Left lobe of liver (tissue), 2 donors: ENCODE measurements at regions not wholly inside any gene's neighbourhood (a gene's known extent, or its start where the extent isn't known, plus 50 kb on each side); places are given as distances from the start of the nearest gene placed in this dataset.
A peak's percentile ranks its signal among the peaks of the same experiment; 100 is the strongest.
"Not testable (repeated sequence)": the region's sequence is repeated elsewhere in the genome, so short reads cannot be mapped to it uniquely, and the experiment has no call there.

Experiments
- ATAC-seq: fragments of 200-7000 bp; cut with Tn5 transposase; one replicate; pipeline ENCODE4 v1.9.1; 2020; ENCODE audit warnings: mild to moderate bottlenecking, moderate library complexity
- DNase-seq: peaks from one replicate; pipeline ENCODE4 v3.0.0-alpha.2; 2020; ENCODE audit warnings: low spot score
- donor health status: DM: no; HTN: no; CAD: no; lungs with moderate emphysema.
- donor health status: DM: no; HTN: yes; CAD: no.

DNA sequence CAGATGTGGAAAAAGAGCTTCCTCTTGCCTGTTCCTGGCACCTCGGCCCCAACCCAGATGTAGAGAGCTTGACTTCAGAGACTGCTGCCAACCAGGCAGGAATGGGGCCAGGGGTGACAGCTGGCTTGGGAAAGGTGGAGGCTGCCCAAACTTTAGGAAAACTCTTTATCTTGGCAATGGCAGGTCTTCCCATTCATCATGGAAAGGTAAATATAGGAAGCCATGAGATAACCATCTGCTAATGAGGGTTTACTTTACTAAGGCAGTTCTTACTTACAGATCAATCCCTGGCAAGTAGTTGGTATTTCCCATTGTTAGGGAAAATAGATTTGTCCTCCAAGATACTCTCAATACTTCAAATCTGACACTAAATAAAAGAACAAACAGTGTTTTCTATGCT is 143.1 kb upstream of the NUDT4 start:
- peak; percentile 72 for ATAC-seq

DNA sequence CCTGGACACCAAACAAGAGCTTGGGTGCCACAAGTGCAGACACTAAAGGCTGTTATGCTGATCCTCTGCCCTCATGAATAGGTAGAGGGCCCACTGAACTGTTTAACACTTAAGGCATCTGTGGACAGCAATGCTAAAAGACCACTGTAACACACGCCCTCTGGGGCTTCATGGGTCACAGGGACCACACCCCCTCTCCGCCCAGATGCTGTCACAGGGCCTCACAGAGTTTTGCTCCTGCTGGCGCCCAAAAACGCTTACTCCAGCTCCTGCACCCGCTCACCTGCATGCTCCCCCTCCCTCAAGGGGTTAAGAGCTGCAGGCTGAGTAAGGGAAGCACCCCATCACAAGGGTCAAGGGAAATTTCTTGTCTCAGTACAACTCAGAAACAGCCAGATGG is 141.8 kb upstream of the NUDT4 start:
- DNase-seq: no peak
- no peak for ATAC-seq

More for the DNA sequence above, 143.1 kb upstream of the NUDT4 start:
- DNase-seq: peak; percentile 92

DNA sequence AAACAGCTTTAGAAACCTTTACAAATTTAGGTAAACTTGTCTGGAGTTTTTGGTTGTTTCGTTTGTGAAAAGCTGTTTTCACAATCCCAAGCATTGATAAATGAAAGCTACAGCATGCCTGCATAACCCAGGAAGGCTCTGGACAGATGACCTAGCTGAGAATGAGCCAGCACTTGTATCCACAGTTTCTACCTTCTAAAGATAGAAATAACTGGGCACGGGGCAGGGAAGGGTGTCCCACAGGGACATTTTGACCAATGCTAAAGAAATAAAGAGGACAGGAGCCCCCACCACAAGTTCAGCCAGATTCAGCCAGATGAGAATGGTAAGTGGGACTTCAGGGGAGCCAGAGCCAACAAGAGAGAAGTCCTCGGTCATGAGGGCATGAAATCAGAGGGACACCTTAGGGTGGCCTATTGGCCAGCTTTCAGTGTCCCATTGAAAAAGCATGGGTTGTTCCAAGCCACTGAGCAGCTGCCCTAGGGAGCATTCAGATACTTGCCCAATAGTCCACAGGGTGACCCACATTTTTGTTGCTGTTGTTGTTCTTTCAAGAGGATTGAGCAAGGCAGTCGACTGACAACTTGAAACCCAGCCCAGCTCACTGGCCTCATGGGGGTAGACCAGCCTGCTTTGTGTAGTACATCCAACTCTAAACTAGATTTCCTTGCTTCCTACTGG is 140.3 kb upstream of the NUDT4 start:
- DNase-seq (peak; percentile 93), ATAC-seq (peak; percentile 89)

DNA sequence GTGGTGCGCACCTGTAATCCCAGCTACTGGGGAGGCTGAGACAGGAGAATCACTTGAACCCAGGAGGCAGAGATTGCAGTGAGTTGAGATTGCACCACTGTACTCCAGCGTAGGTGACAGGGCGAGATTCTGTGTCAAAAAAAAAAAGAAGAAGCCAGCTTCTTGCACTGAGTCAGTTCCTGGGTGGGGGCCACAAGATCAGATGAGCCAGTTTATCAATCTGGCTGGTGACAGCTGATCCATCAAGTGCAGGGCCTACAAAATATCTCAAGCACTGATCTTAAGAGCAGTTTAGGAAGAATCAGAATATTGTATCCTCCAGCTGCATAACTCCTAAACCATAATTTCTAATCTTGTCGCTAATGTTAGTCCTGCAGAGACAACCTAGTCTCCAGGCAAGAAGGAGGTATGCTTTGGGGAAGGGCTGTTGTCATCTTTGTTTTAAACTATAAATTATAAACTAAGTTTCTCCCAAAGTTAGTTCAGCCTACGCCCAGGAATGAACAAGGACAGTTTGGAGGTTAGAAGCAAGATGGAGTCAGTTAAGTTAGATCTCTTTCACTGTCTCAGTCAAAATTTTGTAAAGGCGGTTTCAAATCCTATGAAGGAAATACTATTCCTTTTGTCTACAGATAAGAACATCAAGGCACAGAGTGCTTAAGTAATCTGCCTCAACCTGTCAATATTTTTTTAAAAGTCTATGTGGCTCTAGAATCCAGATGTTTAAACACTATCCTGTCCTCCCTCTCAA is 139.0 kb upstream of the NUDT4 start:
- DNase-seq, ATAC-seq: not testable (repeated sequence)

DNA sequence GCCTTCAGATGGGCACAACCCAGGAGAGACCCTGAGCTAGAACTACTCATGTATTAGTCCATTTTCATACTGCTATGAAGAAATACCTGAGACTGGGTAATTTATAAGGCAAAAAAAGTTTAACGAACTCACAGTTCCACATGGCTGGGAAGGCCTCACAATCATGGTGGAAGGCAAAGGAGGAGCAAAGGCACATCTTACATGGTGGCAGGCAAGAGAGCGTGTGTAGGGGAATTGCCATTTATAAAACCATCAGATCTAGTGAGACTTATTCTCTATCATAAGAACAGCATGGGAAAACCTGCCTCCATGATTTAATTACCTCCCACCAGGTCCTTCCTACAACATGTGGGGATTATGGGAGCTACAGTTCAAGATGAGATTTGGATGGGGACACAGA is 137.9 kb upstream of the NUDT4 start:
- ATAC-seq, DNase-seq: not testable (repeated sequence)

DNA sequence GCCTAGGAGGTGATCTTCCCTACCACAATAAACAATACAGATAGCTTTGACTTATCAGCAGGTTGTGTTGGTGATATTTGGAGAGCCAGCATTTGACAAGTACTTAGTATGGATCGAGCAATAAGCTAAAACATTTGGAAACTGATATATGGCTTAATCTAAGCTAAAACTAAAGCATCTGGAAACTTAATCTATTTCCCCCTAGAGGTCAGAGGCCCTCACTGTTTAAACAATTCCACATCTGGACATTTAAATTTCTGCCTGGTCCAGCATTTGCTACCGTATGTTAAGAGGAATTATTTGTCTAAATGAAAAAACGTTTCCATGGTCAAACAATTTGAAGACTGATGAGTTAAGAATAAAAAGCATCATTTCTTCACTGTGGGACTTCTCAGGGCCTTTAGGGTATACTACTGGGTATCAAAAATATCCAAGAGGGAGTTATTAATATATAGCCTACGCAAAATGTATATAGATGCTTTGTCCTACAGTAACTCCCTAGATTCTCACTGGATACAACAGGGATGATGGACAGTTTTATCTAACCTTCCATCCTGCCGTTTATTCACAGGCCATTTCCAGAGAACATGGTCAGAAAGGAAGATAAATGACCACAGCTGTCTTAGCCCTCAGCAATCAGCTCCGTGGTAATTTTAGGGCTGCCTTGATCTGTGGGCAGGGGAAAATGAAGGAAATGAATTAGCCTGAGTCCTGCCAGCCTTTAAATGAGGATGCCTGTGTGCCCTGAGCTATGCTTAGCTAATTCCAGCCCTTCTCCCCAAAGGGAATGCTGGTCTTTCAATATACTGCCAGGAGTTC is 135.4 kb upstream of the NUDT4 start:
- ATAC-seq: no peak
- no peak for DNase-seq

DNA sequence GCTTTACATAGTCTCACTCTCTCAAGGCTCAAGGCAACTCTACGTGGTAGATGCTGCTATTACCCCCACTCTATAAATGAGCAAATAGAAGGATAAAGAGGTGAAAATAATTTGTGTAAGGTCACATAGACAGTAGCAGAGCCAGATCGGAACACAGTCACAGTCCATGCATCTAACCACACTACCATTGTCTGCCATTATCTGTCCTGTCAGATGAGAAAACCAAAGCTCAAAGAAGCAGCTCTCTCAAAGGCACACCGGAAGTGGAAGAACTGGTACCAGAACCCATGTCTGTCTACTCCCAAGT is 134.4 kb upstream of the NUDT4 start:
- ATAC-seq: no peak

DNA sequence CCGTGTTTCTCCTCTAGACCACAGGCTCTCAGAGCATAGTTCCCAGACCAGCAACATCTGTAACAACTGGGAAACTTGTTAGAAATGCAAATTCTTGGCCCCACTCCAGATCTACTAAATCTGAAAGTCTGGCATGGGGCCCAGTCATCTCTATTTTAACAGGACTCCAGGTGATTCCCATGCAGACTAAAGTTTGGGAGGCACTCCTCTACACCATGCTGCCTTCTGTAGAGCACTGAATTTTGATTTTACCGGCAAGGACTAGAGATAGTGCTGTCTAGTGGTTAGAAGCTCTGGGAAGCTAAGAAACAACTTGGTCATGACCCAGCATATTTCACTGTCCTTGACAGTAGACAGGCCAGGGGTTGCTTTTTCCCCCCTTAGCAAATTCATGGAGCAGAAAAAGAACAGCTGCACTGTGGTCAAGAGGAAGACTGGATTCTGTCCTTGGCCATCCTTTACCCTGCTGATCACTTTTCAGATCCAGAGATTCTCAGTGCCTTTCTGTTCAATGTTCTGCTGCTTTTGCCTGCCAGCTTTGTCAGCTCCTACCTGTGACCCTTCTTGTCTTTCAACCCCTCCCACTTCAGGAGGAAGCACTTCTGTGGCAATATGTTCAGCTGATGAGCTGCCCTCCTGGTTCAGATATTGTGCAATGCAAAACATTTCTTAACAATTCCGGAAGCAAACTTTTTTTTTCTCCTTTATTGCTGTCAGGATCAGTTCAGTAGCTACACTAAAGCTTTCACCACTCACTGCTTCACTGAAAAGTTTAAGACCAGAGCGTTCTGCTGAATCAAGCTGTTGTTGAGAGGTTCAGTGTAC is 133.8 kb upstream of the NUDT4 start:
- ATAC-seq (peak; percentile 95), DNase-seq (peak; percentile 76)

More for the DNA sequence above, 134.4 kb upstream of the NUDT4 start:
- no peak for DNase-seq

DNA sequence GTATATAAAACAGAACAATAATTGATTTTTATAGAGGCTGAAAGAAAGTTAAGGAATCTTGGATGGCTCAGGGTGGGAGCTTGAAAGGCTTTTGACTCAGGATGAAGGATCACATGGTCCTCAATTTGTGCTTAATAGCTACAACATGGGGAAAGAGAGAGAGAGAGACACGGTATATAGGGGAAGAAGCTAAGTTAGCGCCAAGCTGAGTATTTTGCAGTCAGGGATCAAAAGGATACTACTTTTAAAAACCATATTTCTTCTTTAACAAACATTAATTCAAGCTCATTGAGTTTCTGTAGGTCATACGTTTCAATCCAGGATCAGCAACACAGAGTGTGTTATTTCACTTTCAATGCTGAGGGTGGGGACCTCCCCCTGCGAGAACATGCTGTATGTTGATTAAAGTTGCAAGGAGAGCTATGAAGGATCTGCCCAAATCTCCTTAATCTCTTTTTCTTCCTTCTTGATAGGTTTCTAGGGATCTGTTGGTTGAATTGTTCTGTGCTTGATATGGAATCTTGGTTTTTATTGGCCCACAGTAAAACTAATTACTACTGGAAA is 133.1 kb upstream of the NUDT4 start:
- ATAC-seq: no peak
- DNase-seq: no peak

DNA sequence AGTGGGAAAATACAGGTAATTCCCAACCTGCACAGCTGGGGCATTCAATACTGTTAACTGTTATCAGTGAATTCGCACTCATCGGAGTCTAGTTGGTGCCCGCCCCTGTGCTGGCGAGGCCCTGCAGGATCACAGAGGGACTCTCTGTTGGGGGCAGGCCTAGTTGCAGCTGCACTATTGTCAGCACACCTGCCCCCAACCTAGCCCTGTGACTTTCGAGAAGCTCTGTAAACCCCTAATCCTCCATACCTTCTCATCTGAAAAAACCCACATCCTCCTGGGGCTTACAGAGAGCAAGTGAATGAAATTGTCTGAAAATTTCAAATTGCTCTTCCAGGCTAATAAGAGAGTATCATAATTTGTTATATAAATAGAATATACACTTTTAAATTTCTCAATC is 132.2 kb upstream of the NUDT4 start:
- ATAC-seq (no peak), DNase-seq (no peak)

DNA sequence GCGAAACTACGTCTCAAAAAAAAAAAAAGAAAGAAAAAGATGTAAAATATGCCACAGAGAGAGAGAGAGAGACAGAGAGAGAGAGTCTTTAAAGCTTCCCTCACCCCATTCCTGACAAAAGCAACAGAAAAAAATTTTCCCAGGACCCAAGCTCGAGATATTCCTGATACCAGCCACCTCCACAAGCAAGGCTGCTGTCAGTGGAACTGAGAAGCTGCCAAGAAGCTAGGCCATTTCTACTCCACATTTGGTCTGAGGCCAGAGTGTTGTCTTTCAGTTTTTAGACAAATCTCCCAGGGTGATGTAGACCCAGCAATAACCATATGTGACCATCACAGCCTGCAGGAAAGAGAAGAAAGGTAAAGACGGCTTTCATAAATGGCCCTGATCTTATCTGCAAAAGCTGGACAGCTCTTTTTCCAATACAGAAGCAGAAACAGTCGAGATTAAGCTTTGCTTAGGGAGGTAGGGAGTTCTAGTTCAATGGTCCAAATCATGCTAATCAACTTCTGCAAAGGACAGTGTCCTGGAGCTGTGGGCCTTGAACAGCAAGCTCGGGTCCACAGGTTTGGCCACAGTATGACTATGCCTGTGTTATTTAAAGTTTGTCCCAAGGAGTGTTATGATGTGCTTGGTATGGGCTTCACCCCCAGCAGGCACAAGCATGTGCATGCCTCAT is 130.3 kb upstream of the NUDT4 start:
- no peak for ATAC-seq
- no peak for DNase-seq

DNA sequence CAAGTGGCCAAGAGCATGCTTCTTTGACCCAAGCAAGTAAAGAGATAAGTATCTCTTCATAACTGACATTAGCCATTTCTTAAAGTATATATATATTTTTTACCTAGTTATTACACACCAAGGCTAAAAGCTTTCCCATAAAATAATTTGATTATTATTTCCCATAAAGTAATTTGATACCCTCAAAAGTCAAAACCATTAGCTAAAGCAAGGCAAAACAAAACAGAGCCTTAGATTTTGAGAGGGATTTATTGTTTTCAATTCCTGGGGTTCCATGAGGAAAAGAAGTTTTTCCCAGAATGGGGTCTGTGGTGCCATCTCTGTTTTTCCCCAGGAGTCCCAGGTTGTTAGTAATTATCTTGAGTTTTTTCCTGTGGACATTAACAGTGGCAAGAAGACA is 125.5 kb upstream of the NUDT4 start:
- ATAC-seq (no peak), DNase-seq (no peak)

DNA sequence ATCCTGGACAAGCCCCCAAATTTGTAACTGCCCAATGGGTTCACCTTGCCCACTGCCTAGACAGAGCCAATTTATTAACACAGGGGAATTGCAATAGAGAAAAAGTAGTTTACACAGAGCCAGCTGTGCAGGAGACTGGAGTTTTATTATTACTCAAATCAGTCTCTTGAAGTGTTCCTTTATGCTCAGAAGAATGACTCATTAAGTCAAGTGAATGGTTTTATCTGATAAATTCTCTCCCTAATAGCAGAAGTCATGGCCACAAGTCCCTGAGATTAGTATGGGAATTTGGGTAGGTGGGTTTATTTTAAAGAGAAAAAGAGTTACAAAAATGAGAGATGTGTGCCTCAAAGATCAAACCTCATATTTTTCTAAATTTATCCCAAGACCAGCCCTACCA is 122.8 kb upstream of the NUDT4 start:
- ATAC-seq: no peak
- DNase-seq: no peak

DNA sequence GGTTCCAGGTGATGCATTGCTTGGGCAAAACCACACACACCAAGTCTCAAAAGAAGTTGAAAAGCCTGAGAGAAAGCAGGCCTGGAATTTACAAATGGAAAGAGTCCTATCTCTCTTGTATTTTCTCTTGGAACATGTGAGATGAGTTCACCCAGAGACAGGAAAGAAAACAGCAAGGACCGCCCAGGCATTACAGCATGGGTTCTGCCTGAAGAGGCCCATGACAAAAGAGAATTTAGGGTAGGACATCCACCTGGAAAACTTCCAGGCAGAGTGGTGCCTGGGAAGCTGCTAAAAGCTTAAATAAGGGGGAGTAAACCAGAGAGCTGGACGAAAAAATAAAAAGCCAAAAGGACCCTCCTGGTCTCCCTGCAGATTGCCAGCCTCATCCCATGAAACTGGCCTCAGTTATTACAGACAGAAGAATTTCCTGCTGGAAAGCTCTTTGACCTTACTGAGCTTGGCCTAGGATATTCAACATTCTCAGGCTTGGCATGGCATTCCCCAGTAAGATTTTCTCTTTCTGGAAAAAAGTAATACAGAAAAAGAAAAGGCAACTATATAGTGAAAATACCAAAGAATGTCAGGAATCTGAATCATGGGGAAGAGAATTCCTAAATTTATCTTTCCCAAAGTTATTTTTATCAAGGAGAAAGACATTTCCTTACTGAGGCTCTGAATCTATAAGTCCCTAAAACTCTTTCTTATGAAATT is 121.3 kb upstream of the NUDT4 start:
- no peak for ATAC-seq
- no peak for DNase-seq

DNA sequence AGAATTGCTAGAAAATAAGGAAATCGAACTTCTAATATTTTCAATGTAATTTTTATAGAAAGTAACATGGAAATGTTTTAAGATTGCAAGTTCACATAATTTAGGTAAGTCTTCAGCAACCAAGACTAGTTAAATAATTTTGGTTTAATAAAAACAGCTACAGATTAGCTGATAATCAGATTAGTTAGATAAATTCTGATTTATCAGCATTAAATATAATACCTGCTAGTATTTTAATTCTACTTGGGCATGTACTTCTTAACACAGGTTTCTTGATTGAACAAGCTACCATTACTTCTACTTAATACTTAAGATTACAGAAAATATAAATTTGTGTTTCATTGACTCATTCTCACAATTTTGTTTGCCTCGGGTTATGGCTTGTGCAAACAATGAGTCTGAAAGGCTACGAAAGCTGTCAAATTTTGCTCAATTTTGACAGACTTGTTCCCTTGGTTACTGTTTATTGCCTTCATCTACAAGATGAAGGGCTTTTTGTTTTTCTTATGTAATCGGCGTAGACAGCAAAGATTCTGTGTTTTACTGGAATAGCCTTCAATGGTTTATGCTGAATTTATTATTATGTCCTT is 116.1 kb upstream of the NUDT4 start:
- DNase-seq (no peak), ATAC-seq (no peak)

DNA sequence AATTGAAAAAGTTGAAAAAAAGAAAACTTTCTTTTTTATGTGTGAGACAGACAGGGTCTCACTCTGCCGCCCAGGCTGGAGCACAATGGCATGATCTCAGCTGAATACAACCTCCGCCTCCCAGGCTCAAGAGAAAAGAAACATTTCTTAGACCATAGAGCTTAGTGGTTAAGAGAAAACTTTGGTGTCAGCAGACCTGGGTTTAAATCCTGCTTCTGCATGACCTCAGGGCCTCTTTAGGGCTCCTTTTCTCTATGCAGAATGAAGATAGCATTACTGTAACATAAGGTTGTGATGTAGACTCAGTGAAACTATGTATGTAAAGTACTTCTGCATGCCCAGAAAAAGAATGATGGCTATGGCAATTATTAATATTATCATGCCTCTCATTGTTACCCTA is 104.7 kb upstream of the NUDT4 start:
- DNase-seq (no peak), ATAC-seq (no peak)

DNA sequence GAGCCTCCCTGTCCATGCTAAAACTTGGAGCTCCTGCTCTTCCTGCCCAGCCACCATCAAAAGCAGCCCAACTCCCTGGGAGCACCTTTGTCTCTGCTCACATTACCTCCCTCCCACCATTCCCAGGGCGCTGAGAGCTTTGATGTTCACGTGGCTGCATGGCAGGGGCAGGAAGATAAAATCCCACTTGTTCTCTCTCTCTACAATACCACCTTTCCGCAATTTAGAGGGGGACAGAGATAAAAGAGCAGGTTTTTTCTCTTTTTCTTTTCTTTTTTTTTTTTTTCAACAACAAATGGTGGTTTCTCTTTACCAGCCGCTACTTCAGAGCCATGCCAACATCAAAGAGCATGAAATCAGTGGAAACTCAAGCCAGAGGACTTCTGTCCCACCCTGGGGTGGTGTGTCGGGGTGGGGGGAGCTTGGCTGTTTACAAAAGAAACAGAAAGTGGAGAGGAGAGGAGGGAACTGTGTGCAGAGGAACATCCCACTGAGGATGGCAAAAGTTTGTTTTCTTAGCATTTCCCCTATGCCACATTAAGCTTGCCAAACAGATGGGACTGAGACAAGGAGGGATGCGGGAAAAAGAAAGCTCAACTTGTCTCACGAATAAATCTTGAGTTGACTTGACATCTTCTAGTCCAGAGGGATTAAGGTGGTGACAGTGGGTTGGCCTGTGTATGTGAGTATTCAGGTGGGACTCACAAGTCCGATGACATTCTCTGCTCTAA is 103.7 kb upstream of the NUDT4 start:
- no peak for ATAC-seq

DNA sequence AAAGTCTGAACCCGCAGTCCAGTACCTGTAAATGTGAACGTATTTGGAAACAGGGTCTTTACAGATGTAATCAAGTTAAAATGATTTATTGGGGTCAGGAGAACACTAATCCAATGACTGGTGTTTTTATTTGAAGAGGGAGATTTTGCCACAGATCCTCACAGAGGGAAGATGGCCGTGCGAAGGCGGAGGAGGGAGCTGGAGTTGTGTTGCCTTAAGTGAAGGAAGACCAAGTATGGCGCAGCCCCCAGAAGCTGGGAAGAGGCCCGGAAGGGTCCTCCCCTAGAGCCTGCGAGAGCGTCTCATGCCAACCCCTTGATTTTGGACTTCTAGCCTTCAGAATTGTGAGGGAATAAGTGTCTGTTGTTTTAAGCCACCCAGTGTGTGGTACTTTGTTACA is 102.8 kb upstream of the NUDT4 start:
- ATAC-seq: no peak
- DNase-seq: no peak

More for the DNA sequence above, 103.7 kb upstream of the NUDT4 start:
- DNase-seq: no peak
